HepG2 (cell line): ENCODE measurements at regions not wholly inside any gene's neighbourhood (a gene's known extent, or its start where the extent isn't known, plus 50 kb on each side); places are given as distances from the start of the nearest gene placed in this dataset.

Source experiments
- FOXC1 ChIP-seq: sonication (generic); formaldehyde crosslinking; IDR thresholded peaks from 2 replicates; pipeline ENCODE4 v1.8.0; 2022; ENCODE audit warnings: mild to moderate bottlenecking, missing genetic modification reagents, borderline replicate concordance
- FOXK1 ChIP-seq: sonication (generic); formaldehyde crosslinking; IDR thresholded peaks from 2 replicates; pipeline ENCODE4 v1.4.0; 2020; ENCODE audit warnings: low read depth, missing genetic modification reagents, borderline replicate concordance
- MTF2 ChIP-seq: sonication (generic); formaldehyde crosslinking; IDR thresholded peaks from 2 replicates; pipeline ENCODE4 v1.5.0; 2020; ENCODE audit warnings: missing genetic modification reagents, borderline replicate concordance
- NR2C2 ChIP-seq: sonication (generic); formaldehyde crosslinking; IDR thresholded peaks from 2 replicates; pipeline ENCODE4 v1.4.0; 2020; ENCODE audit warnings: missing genetic modification reagents, mild to moderate bottlenecking, moderate library complexity, borderline replicate concordance
- RAD21 ChIP-seq: fragments of 450-650 bp; formaldehyde crosslinking; IDR thresholded peaks from 2 replicates; pipeline ENCODE4 v1.5.0; 2020; ENCODE audit warnings: mild to moderate bottlenecking
- ZBTB33 ChIP-seq: sonication (generic); formaldehyde crosslinking; IDR thresholded peaks from 2 replicates; pipeline ENCODE4 v1.4.0; 2020; ENCODE audit warnings: missing genetic modification reagents
- TF ChIP-seq, protein P1 (sequence below): sonication (generic); formaldehyde crosslinking; IDR thresholded peaks from 2 replicates; pipeline ENCODE4 v1.4.0; 2020; ENCODE audit warnings: low read depth, mild to moderate bottlenecking, missing genetic modification reagents
- TF ChIP-seq, protein P2 (sequence below), 2 experiments: fragments of 450-650 bp in 1 of 2; sonication (generic) in 1 of 2; formaldehyde crosslinking in 1 of 2; IDR thresholded peaks; 2 replicates each; pipeline versions ENCODE4 v1.6.1 to v1.8.0; 2016 to 2022; ENCODE audit warnings: antibody characterized with exemption in 1 of 2, mild to moderate bottlenecking in 1 of 2, missing genetic modification reagents in 1 of 2

DNA sequence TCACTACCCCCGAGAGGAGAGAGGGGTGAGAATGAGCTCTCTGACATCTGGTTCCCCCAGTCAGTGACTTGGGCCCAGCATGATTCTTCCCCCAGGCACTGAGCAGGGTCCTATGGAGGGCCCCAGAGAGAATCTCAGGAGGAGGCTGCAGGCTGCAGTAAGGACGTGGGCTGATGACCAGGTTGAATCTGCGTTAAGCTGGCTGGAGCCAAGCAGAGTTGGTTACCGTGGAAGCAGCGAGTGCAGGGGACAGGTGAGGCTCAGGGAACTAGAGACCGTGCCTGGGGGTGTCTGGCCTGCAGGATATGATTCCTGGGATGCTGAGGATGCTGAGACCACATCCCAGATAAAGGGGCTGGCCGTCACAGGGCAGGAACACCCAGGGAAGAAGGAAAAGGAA is 314.3 kb upstream of the IRX1 start:
- TF ChIP-seq ZBTB33 (CRISPR knock-in tag), result no peak
- no peak for TF ChIP-seq RAD21
- TF ChIP-seq, protein P1, sequence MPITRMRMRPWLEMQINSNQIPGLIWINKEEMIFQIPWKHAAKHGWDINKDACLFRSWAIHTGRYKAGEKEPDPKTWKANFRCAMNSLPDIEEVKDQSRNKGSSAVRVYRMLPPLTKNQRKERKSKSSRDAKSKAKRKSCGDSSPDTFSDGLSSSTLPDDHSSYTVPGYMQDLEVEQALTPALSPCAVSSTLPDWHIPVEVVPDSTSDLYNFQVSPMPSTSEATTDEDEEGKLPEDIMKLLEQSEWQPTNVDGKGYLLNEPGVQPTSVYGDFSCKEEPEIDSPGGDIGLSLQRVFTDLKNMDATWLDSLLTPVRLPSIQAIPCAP (CRISPR knock-in tag), result no peak
- no peak for TF ChIP-seq FOXK1 (CRISPR knock-in tag)
- TF ChIP-seq MTF2, result no peak
- no peak for TF ChIP-seq NR2C2 (CRISPR knock-in tag)
- no peak for TF ChIP-seq FOXC1
- TF ChIP-seq, protein P2, sequence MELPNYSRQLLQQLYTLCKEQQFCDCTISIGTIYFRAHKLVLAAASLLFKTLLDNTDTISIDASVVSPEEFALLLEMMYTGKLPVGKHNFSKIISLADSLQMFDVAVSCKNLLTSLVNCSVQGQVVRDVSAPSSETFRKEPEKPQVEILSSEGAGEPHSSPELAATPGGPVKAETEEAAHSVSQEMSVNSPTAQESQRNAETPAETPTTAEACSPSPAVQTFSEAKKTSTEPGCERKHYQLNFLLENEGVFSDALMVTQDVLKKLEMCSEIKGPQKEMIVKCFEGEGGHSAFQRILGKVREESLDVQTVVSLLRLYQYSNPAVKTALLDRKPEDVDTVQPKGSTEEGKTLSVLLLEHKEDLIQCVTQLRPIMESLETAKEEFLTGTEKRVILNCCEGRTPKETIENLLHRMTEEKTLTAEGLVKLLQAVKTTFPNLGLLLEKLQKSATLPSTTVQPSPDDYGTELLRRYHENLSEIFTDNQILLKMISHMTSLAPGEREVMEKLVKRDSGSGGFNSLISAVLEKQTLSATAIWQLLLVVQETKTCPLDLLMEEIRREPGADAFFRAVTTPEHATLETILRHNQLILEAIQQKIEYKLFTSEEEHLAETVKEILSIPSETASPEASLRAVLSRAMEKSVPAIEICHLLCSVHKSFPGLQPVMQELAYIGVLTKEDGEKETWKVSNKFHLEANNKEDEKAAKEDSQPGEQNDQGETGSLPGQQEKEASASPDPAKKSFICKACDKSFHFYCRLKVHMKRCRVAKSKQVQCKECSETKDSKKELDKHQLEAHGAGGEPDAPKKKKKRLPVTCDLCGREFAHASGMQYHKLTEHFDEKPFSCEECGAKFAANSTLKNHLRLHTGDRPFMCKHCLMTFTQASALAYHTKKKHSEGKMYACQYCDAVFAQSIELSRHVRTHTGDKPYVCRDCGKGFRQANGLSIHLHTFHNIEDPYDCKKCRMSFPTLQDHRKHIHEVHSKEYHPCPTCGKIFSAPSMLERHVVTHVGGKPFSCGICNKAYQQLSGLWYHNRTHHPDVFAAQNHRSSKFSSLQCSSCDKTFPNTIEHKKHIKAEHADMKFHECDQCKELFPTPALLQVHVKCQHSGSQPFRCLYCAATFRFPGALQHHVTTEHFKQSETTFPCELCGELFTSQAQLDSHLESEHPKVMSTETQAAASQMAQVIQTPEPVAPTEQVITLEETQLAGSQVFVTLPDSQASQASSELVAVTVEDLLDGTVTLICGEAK (IDR thresholded peaks at IDR 0.05), result no peak
- TF ChIP-seq, protein P2 (CRISPR knock-in tag; IDR thresholded peaks at IDR 0.05), result no peak
